ENCODE measurements at regions not wholly inside any gene's neighbourhood (a gene's known extent, or its start where the extent isn't known, plus 50 kb on each side); places are given as distances from the start of the nearest gene placed in this dataset.
"Not testable (repeated sequence)": the region's sequence is repeated elsewhere in the genome, so short reads cannot be mapped to it uniquely, and the experiment has no call there.

- H3K4me3 ChIP-seq (ENCODE audit: low read depth in 2 of 2, low read length in 1 of 2); POLR2A ChIA-PET; CTCF ChIA-PET: not testable (repeated sequence)
Measured at GRCh38 chr21:6569587-6570392, 3951.6 kb upstream of the TPTE start.

GRCh38 chr21:6570700-6571368 is 3950.5 kb upstream of the TPTE start:
- CTCF ChIA-PET; H3K9ac ChIP-seq; POLR2A ChIA-PET; H3K9me3 ChIP-seq; H3K4me1 ChIP-seq (ENCODE audit: control insufficient read depth in 1 of 2, insufficient read depth in 2 of 2, low read depth in 1 of 2, low read length in 1 of 2); DNase-seq; H3K9me2 ChIP-seq; H3K4me2 ChIP-seq; H3K4me3 ChIP-seq (ENCODE audit: low read depth in 2 of 2, low read length in 1 of 2); H3F3A ChIP-seq (replicated peaks; ENCODE audit: insufficient read depth); H3K36me3 ChIP-seq (replicated peaks in 1 of 2; ENCODE audit: control insufficient read depth in 1 of 2, insufficient read depth in 2 of 2, low read length in 1 of 2); H3K27ac ChIP-seq (ENCODE audit: low read depth in 2 of 2, low read length in 1 of 2); H3K27me3 ChIP-seq (ENCODE audit: insufficient read depth); H3K79me2 ChIP-seq (ENCODE audit: insufficient read depth); H2AFZ ChIP-seq (ENCODE audit: low read depth); H4K20me1 ChIP-seq (ENCODE audit: insufficient read depth): not testable (repeated sequence)
- WGBS (ENCODE audit: low lambda C conversion rate) = no CpG with 5 or more reads among the region's 24 CpGs

More at GRCh38 chr21:6569587-6570392, 3951.6 kb upstream of the TPTE start:
- not testable (repeated sequence) for H2AFZ ChIP-seq (ENCODE audit: low read depth); H3K79me2 ChIP-seq (ENCODE audit: insufficient read depth); H3K27me3 ChIP-seq (ENCODE audit: insufficient read depth); H4K20me1 ChIP-seq (ENCODE audit: insufficient read depth); H3K4me2 ChIP-seq; H3K4me1 ChIP-seq (ENCODE audit: control insufficient read depth in 1 of 2, insufficient read depth in 2 of 2, low read depth in 1 of 2, low read length in 1 of 2); DNase-seq; H3K9me2 ChIP-seq; H3K9me3 ChIP-seq; H3F3A ChIP-seq (replicated peaks; ENCODE audit: insufficient read depth); H3K27ac ChIP-seq (ENCODE audit: low read depth in 2 of 2, low read length in 1 of 2); H3K9ac ChIP-seq; H3K36me3 ChIP-seq (replicated peaks in 1 of 2; ENCODE audit: control insufficient read depth in 1 of 2, insufficient read depth in 2 of 2, low read length in 1 of 2)
- no CpG with 5 or more reads among the region's 19 CpGs for WGBS (ENCODE audit: low lambda C conversion rate)

- H3K79me2 ChIP-seq (ENCODE audit: insufficient read depth); H3F3A ChIP-seq (replicated peaks; ENCODE audit: insufficient read depth); H3K4me2 ChIP-seq; H3K27me3 ChIP-seq (ENCODE audit: insufficient read depth); POLR2A ChIA-PET; H4K20me1 ChIP-seq (ENCODE audit: insufficient read depth); H3K27ac ChIP-seq (ENCODE audit: low read depth in 2 of 2, low read length in 1 of 2); H3K4me3 ChIP-seq (ENCODE audit: low read depth in 2 of 2, low read length in 1 of 2); H3K9me2 ChIP-seq; H3K9me3 ChIP-seq; H2AFZ ChIP-seq (ENCODE audit: low read depth); DNase-seq; H3K36me3 ChIP-seq (replicated peaks in 1 of 2; ENCODE audit: control insufficient read depth in 1 of 2, insufficient read depth in 2 of 2, low read length in 1 of 2); H3K9ac ChIP-seq; H3K4me1 ChIP-seq (ENCODE audit: control insufficient read depth in 1 of 2, insufficient read depth in 2 of 2, low read depth in 1 of 2, low read length in 1 of 2); CTCF ChIA-PET: not testable (repeated sequence)
- WGBS (ENCODE audit: low lambda C conversion rate) = no CpG with 5 or more reads among the region's 15 CpGs
Measured at GRCh38 chr21:6573576-6573975, 3947.8 kb upstream of the TPTE start.

- no CpG with 5 or more reads among the region's 7 CpGs for WGBS (ENCODE audit: low lambda C conversion rate)
- H3K36me3 ChIP-seq (replicated peaks in 1 of 2; ENCODE audit: control insufficient read depth in 1 of 2, insufficient read depth in 2 of 2, low read length in 1 of 2); H3K4me3 ChIP-seq (ENCODE audit: low read depth in 2 of 2, low read length in 1 of 2); H3K27ac ChIP-seq (ENCODE audit: low read depth in 2 of 2, low read length in 1 of 2); H3K9ac ChIP-seq; H3K9me2 ChIP-seq; H3K9me3 ChIP-seq; H3K27me3 ChIP-seq (ENCODE audit: insufficient read depth); H4K20me1 ChIP-seq (ENCODE audit: insufficient read depth); POLR2A ChIA-PET; H3K79me2 ChIP-seq (ENCODE audit: insufficient read depth); H3K4me2 ChIP-seq; H2AFZ ChIP-seq (ENCODE audit: low read depth); CTCF ChIA-PET; H3K4me1 ChIP-seq (ENCODE audit: control insufficient read depth in 1 of 2, insufficient read depth in 2 of 2, low read depth in 1 of 2, low read length in 1 of 2); DNase-seq; H3F3A ChIP-seq (replicated peaks; ENCODE audit: insufficient read depth): not testable (repeated sequence)
Measured at GRCh38 chr21:6579801-6580200, 3941.6 kb upstream of the TPTE start.

Data from SK-N-SH (cell line).